T-helper 2 cell treated with Interferon-gamma antibody and Interleukin-4, amounts not matched to agents 5 μg/mL and 100 μg/mL, for 36 hours (primary cell): ENCODE measurements at regions not wholly inside any gene's neighbourhood (a gene's known extent, or its start where the extent isn't known, plus 50 kb on each side); places are given as distances from the start of the nearest gene placed in this dataset.
"Not testable (repeated sequence)": the region's sequence is repeated elsewhere in the genome, so short reads cannot be mapped to it uniquely, and the experiment has no call there.

Experiments used
- DNase-seq: peaks from one replicate; pipeline ENCODE4 v3.0.0; 2021; ENCODE audit warnings: low spot score
- H3K27ac Mint-ChIP-seq: one replicate; pipeline ENCODE4 v1.8.0; 2021; ENCODE audit warnings: mild to moderate bottlenecking, mixed read lengths
- H3K27me3 Mint-ChIP-seq: one replicate; pipeline ENCODE4 v1.8.0; 2021; ENCODE audit warnings: low read depth, mixed read lengths
- H3K36me3 Mint-ChIP-seq: one replicate; pipeline ENCODE4 v1.8.0; 2021; ENCODE audit warnings: low read depth, mixed read lengths
- H3K4me1 Mint-ChIP-seq: one replicate; pipeline ENCODE4 v1.8.0; 2021; ENCODE audit warnings: low read depth, mixed read lengths
- H3K4me3 Mint-ChIP-seq: one replicate; pipeline ENCODE4 v1.8.0; 2022; ENCODE audit warnings: mild to moderate bottlenecking, moderate library complexity, mixed read lengths
- H3K9me3 Mint-ChIP-seq: one replicate; pipeline ENCODE4 v1.8.0; 2021; ENCODE audit warnings: mixed read lengths

- no peak overlapping the region for H3K4me3 Mint-ChIP-seq
- DNase-seq = no peak
- H3K9me3 Mint-ChIP-seq = no peaks in the 10 kb centered on the region
- no peak overlapping the region for H3K27ac Mint-ChIP-seq
- H3K36me3 Mint-ChIP-seq = no peaks in the 10 kb centered on the region
- H3K27me3 Mint-ChIP-seq = no peaks in the 10 kb centered on the region
- H3K4me1 Mint-ChIP-seq = no peaks in the 10 kb centered on the region
These were observed 973.5 kb upstream of the SPRY2 start for GRCh38 chr13:81314461-81314860.

- Mint-ChIP-seq H3K4me3 (no peak overlapping the region), H3K36me3 (no peaks in the 10 kb centered on the region), H3K27me3 (no peaks in the 10 kb centered on the region), H3K9me3 (peaks cover 16% of the 10 kb centered on the region), H3K27ac (no peak overlapping the region), H3K4me1 (no peaks in the 10 kb centered on the region)
- DNase-seq = no peak
These were observed 965.0 kb upstream of the SPRY2 start for GRCh38 chr13:81305928-81306327.

- no peaks in the 10 kb centered on the region for H3K4me1 Mint-ChIP-seq
- no peak overlapping the region for H3K4me3 Mint-ChIP-seq
- no peaks in the 10 kb centered on the region for H3K36me3 Mint-ChIP-seq
- no peak for DNase-seq
- no peak overlapping the region for H3K27ac Mint-ChIP-seq
- peaks cover 16% of the 10 kb centered on the region for H3K9me3 Mint-ChIP-seq
- no peaks in the 10 kb centered on the region for H3K27me3 Mint-ChIP-seq
These were observed 963.3 kb upstream of the SPRY2 start for GRCh38 chr13:81304121-81304659.

- Mint-ChIP-seq H3K9me3 (peaks cover 18% of the 10 kb centered on the region), H3K4me1 (no peaks in the 10 kb centered on the region), H3K27ac (no peak overlapping the region), H3K36me3 (no peaks in the 10 kb centered on the region), H3K4me3 (no peak overlapping the region), H3K27me3 (no peaks in the 10 kb centered on the region)
- no peak for DNase-seq
These were observed 961.8 kb upstream of the SPRY2 start for GRCh38 chr13:81302677-81303076.

DNA sequence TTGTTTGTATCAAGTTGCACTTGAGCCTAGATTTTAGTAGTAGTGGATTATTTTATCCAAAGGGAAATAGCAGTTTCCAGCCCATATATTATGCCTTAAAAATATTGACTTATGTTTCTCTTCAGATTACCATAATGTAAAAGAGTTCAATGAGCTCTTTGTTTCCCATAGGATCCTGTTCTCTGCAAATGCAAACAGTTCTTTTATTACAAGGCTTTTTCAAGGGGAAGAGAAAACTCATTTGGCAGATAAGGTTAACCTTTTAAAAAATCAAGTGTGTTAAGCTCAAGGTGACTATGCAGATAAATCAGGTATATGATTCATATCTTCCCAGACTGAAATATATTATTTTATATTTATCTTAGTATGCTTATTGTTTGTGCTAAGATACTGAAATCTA is 961.2 kb upstream of the SPRY2 start:
- Mint-ChIP-seq H3K9me3 (peaks cover 20% of the 10 kb centered on the region), H3K27ac (no peak overlapping the region), H3K4me3 (no peak overlapping the region), H3K27me3 (no peaks in the 10 kb centered on the region), H3K36me3 (no peaks in the 10 kb centered on the region), H3K4me1 (no peaks in the 10 kb centered on the region)
- DNase-seq = no peak

- H3K27ac Mint-ChIP-seq = no peak overlapping the region
- H3K27me3 Mint-ChIP-seq = no peaks in the 10 kb centered on the region
- H3K36me3 Mint-ChIP-seq = no peaks in the 10 kb centered on the region
- DNase-seq = no peak
- H3K4me1 Mint-ChIP-seq = no peaks in the 10 kb centered on the region
- peaks cover 20% of the 10 kb centered on the region for H3K9me3 Mint-ChIP-seq
- H3K4me3 Mint-ChIP-seq = no peak overlapping the region
These were observed 954.3 kb upstream of the SPRY2 start for GRCh38 chr13:81295177-81295576.

- H3K9me3 Mint-ChIP-seq = peaks cover 28% of the 10 kb centered on the region
These were observed 952.8 kb upstream of the SPRY2 start for GRCh38 chr13:81293594-81294164.

DNA sequence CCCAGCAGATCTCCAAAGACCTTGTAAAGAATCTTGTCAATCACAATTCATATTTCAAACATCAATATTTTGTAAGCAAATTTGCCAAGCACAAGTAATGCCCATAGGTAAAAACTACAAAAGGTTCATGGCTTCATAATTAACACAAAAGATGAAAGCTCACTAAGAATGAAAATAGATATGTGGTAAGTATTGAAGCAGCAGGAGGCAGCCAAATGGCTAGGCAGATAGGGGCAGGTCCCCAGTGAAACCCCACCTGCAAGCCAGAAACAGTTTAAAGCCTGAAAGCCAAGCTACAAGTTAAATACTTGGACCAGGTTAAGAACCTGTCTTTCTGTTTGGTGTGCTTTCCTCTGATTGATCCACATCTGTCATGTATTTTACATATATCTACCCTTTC is 942.6 kb upstream of the SPRY2 start:
- H3K9me3 Mint-ChIP-seq = peaks cover 32% of the 10 kb centered on the region
- no peaks in the 10 kb centered on the region for H3K27me3 Mint-ChIP-seq
- H3K36me3 Mint-ChIP-seq = no peaks in the 10 kb centered on the region
- no peak overlapping the region for H3K4me3 Mint-ChIP-seq
- H3K27ac Mint-ChIP-seq = no peak overlapping the region
- no peak for DNase-seq
- no peaks in the 10 kb centered on the region for H3K4me1 Mint-ChIP-seq

More at GRCh38 chr13:81293594-81294164, 952.8 kb upstream of the SPRY2 start:
- H3K4me3 Mint-ChIP-seq = no peak overlapping the region
- no peaks in the 10 kb centered on the region for H3K27me3 Mint-ChIP-seq
- H3K27ac Mint-ChIP-seq = no peak overlapping the region
- no peaks in the 10 kb centered on the region for H3K36me3 Mint-ChIP-seq
- no peaks in the 10 kb centered on the region for H3K4me1 Mint-ChIP-seq
- DNase-seq = no peak

GRCh38 chr13:81283062-81283461 is 942.1 kb upstream of the SPRY2 start:
- Mint-ChIP-seq H3K4me3 (no peak overlapping the region), H3K9me3 (peaks cover 34% of the 10 kb centered on the region), H3K27me3 (no peaks in the 10 kb centered on the region), H3K36me3 (no peaks in the 10 kb centered on the region), H3K27ac (no peak overlapping the region), H3K4me1 (no peaks in the 10 kb centered on the region)
- no peak for DNase-seq

GRCh38 chr13:81275666-81276258 is 934.8 kb upstream of the SPRY2 start:
- Mint-ChIP-seq H3K4me3 (no peak overlapping the region), H3K9me3 (peaks cover 49% of the 10 kb centered on the region), H3K4me1 (no peaks in the 10 kb centered on the region), H3K36me3 (no peaks in the 10 kb centered on the region), H3K27me3 (no peaks in the 10 kb centered on the region), H3K27ac (no peak overlapping the region)
- no peak for DNase-seq

- Mint-ChIP-seq H3K27me3 (no peaks in the 10 kb centered on the region), H3K27ac (no peak overlapping the region), H3K9me3 (peaks cover 33% of the 10 kb centered on the region), H3K36me3 (no peaks in the 10 kb centered on the region), H3K4me3 (no peak overlapping the region), H3K4me1 (no peaks in the 10 kb centered on the region)
- DNase-seq = no peak
These were observed 906.8 kb upstream of the SPRY2 start for GRCh38 chr13:81247711-81248110.

- Mint-ChIP-seq H3K4me3 (no peak overlapping the region), H3K36me3 (no peaks in the 10 kb centered on the region), H3K27ac (no peak overlapping the region), H3K4me1 (no peaks in the 10 kb centered on the region), H3K9me3 (peaks cover 28% of the 10 kb centered on the region), H3K27me3 (no peaks in the 10 kb centered on the region)
- no peak for DNase-seq
These were observed 905.6 kb upstream of the SPRY2 start for GRCh38 chr13:81246556-81246955.

GRCh38 chr13:81244011-81244410 is 903.1 kb upstream of the SPRY2 start:
- no peak for DNase-seq
- Mint-ChIP-seq H3K9me3 (peaks cover 23% of the 10 kb centered on the region), H3K4me3 (no peak overlapping the region), H3K36me3 (no peaks in the 10 kb centered on the region), H3K27me3 (no peaks in the 10 kb centered on the region), H3K27ac (no peak overlapping the region), H3K4me1 (no peaks in the 10 kb centered on the region)

DNA sequence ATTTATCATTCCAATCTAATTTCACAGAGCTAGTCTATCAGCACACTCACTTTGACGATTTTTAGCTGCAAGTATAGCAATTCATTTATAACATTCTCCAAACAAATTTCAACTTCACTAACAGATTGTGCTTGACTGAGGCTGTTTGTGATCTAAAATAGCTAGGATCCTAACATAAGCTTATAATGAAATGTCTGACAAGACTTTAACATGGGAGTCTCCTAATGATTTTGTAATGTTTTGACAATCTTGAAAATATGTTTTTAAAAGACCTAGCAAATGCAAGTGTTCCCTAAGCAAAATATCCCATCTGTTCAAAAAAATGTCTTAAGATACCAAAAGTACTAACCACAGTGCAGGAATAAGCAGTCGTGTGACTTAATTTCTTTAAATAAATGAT is 889.5 kb upstream of the SPRY2 start:
- H3K27me3 Mint-ChIP-seq = no peaks in the 10 kb centered on the region
- H3K9me3 Mint-ChIP-seq = peaks cover 17% of the 10 kb centered on the region

GRCh38 chr13:81226830-81227229 is 885.9 kb upstream of the SPRY2 start:
- not testable (repeated sequence) for DNase-seq, H3K36me3 Mint-ChIP-seq, H3K4me3 Mint-ChIP-seq, H3K4me1 Mint-ChIP-seq, H3K27me3 Mint-ChIP-seq, H3K27ac Mint-ChIP-seq
- H3K9me3 Mint-ChIP-seq = peaks cover 29% of the 10 kb centered on the region

More for the DNA sequence above, 889.5 kb upstream of the SPRY2 start:
- Mint-ChIP-seq H3K36me3 (no peaks in the 10 kb centered on the region), H3K4me3 (no peak overlapping the region), H3K27ac (no peak overlapping the region), H3K4me1 (no peaks in the 10 kb centered on the region)
- no peak for DNase-seq
